Amniotic epithelial cell (primary cell): ENCODE measurements at regions not wholly inside any gene's neighbourhood (a gene's known extent, or its start where the extent isn't known, plus 50 kb on each side); places are given as distances from the start of the nearest gene placed in this dataset.

Experiments used
- DNase-seq: peaks from one replicate; pipeline ENCODE4 v3.0.0-alpha.2; 2010; ENCODE audit warnings: low read depth

GRCh38 chr1:56313560-56313959 is 265.8 kb downstream of the PLPP3 start:
- no peak for DNase-seq

- no peak for DNase-seq
Observed at GRCh38 chr1:56311766-56312165, 267.6 kb downstream of the PLPP3 start.

- DNase-seq: no peak
Observed at GRCh38 chr1:56310945-56311344, 268.4 kb downstream of the PLPP3 start.

GRCh38 chr1:56309065-56309464 is 270.3 kb downstream of the PLPP3 start:
- DNase-seq: no peak

GRCh38 chr1:56304975-56305374 is 274.4 kb downstream of the PLPP3 start:
- peak; percentile 97 for DNase-seq

GRCh38 chr1:56303805-56304204 is 275.6 kb downstream of the PLPP3 start:
- DNase-seq: no peak

- DNase-seq: peak; percentile 15
Observed at GRCh38 chr1:56302878-56303277, 276.5 kb downstream of the PLPP3 start.

GRCh38 chr1:56301791-56302190 is 277.6 kb downstream of the PLPP3 start:
- peak; percentile 95 for DNase-seq

- DNase-seq: no peak
Observed at GRCh38 chr1:56300836-56301235, 278.5 kb downstream of the PLPP3 start.

GRCh38 chr1:56298866-56299265 is 280.5 kb downstream of the PLPP3 start:
- DNase-seq: no peak

- DNase-seq: no peak
Observed at GRCh38 chr1:56297904-56298303, 281.5 kb downstream of the PLPP3 start.

- no peak for DNase-seq
Observed at GRCh38 chr1:56297208-56297607, 282.2 kb downstream of the PLPP3 start.

GRCh38 chr1:56295949-56296929 is 283.1 kb downstream of the PLPP3 start:
- DNase-seq: no peak

- peak; percentile 24 for DNase-seq
Observed at GRCh38 chr1:56291374-56291919, 287.9 kb downstream of the PLPP3 start.

GRCh38 chr1:56289260-56289659 is 290.1 kb downstream of the PLPP3 start:
- no peak for DNase-seq

GRCh38 chr1:56287721-56288120 is 291.6 kb downstream of the PLPP3 start:
- DNase-seq: no peak

GRCh38 chr1:56286956-56287355 is 292.4 kb downstream of the PLPP3 start:
- peak; percentile 24 for DNase-seq

GRCh38 chr1:56286506-56286905 is 292.9 kb downstream of the PLPP3 start:
- DNase-seq: no peak

- peak; percentile 34 for DNase-seq
Observed at GRCh38 chr1:56285554-56286402, 293.6 kb downstream of the PLPP3 start.

GRCh38 chr1:56284928-56285327 is 294.4 kb downstream of the PLPP3 start:
- DNase-seq: peak; percentile 69

- no peak for DNase-seq
Observed at GRCh38 chr1:56278061-56278460, 301.3 kb downstream of the PLPP3 start.

- no peak for DNase-seq
Observed at GRCh38 chr1:56268519-56269140, 310.7 kb downstream of the PLPP3 start.
